ENCODE measurements at regions not wholly inside any gene's neighbourhood (a gene's known extent, or its start where the extent isn't known, plus 50 kb on each side); places are given as distances from the start of the nearest gene placed in this dataset.
"Not testable (repeated sequence)": the region's sequence is repeated elsewhere in the genome, so short reads cannot be mapped to it uniquely, and the experiment has no call there.

DNA sequence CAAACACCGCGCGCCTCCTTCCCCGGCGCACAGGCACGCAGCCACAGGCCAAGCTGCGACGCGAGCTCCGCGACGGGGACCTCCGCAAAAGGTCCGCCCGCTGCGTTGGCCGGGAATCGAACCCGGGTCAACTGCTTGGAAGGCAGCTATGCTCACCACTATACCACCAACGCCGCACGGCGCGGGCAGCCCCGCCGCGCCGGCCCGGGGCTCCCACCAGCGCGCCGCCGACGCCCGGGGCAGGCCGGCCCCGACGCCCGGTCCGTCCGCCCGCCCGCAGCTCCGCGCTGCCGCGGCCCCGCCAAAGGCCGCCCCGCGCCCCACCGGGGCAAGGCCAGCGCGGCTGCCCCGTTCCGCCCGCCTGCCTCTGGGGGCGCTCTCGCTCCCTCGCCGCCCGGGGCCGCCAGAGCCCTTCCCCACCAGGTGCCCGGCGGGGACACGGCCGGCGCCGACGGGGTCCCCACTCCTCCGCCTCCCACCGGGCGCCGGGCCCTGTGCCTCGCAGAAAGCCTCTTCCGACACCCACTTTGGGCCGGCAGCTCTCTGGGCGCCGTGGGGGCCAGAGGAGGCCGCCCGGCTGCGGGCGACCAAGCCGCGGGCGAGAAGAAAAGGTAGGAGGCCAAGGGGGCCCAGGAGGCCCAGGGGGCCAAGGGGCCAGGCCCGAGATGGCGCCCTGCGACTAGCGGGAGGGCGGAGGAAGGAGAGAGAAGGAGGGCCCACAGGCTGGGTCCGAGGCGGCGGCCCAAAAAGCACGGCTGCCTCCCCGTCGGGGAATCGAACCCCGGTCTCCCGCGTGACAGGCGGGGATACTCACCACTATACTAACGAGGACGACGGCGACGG lies 50.2 kb upstream of the FCGR2A start:
- H3K27ac ChIP-seq; H3K27me3 ChIP-seq (replicated peaks; ENCODE audit: insufficient read depth); H3K4me3 ChIP-seq; H3K36me3 ChIP-seq; intact Hi-C loops (cut with DNase I); H3K4me1 ChIP-seq (replicated peaks); H3K9me3 ChIP-seq; DNase-seq (ENCODE audit: low spot score): not testable (repeated sequence)
- no CpG with 5 or more reads among the region's 107 CpGs for WGBS

DNA sequence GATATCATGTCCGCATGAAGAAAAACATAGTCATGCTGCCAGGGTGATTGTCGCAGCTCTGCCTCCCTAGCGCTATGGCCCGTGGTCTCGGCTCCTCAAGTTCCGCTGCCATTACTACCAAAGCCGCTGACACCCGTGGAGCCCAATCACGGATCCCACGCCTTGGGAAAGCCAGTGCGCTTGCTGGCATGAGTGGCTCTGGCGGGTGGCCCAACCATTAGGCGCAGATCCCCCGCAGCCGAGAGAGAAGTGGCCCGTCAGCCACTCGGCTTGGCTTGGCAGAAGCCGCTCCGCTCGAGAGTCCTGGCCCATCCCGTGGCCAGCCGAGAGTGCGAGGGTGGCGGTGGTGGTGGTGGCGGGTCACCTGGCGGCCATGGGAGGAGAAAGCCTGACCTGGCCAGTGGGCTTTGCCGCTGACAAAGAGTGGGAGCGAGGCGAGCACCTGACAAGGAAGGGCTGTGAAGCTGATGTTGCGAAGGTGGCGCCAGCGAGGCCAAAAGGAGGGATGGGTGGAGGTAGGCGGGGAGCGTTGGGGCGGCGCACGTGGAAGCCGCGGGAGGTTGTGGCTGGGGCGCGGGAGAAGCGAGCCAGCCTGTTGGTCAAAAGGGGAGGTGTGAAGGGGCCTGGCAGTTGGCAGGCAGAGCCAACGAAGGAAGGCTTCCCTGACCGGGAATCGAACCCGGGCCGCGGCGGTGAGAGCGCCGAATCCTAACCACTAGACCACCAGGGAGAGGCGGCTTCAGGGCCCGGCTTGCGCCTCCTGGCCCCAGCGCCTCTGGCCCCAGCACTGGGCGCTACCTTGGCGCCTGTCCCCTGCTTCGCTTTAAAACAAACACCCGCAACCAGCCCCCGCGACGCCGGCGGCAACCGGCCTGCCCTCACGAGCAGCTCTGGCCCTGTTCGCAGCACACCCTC lies 51.0 kb upstream of the FCGR2A start:
- H3K27ac ChIP-seq; intact Hi-C loops (cut with DNase I); H3K4me3 ChIP-seq; H3K36me3 ChIP-seq; H3K4me1 ChIP-seq (replicated peaks); H3K27me3 ChIP-seq (replicated peaks; ENCODE audit: insufficient read depth); H3K9me3 ChIP-seq: not testable (repeated sequence)
- WGBS = 30% methylated on average over 15 of the region's 67 CpGs
- peak; percentile 10 for DNase-seq (ENCODE audit: low spot score)

GRCh38 chr1:161451698-161452348 lies 53.4 kb upstream of the FCGR2A start:
- H3K4me1 ChIP-seq (replicated peaks); intact Hi-C loops (cut with DNase I); H3K4me3 ChIP-seq; DNase-seq (ENCODE audit: low spot score); H3K27me3 ChIP-seq (replicated peaks; ENCODE audit: insufficient read depth); H3K36me3 ChIP-seq; H3K9me3 ChIP-seq; H3K27ac ChIP-seq: not testable (repeated sequence)
- WGBS = no CpG with 5 or more reads among the region's 29 CpGs

DNA sequence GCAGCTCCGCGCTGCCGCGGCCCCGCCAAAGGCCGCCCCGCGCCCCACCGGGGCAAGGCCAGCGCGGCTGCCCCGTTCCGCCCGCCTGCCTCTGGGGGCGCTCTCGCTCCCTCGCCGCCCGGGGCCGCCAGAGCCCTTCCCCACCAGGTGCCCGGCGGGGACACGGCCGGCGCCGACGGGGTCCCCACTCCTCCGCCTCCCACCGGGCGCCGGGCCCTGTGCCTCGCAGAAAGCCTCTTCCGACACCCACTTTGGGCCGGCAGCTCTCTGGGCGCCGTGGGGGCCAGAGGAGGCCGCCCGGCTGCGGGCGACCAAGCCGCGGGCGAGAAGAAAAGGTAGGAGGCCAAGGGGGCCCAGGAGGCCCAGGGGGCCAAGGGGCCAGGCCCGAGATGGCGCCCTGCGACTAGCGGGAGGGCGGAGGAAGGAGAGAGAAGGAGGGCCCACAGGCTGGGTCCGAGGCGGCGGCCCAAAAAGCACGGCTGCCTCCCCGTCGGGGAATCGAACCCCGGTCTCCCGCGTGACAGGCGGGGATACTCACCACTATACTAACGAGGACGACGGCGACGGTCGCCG lies 57.4 kb upstream of the FCGR2A start:
- WGBS = no CpG with 5 or more reads among the region's 66 CpGs
- intact Hi-C loops (cut with DNase I) = not testable (repeated sequence)

DNA sequence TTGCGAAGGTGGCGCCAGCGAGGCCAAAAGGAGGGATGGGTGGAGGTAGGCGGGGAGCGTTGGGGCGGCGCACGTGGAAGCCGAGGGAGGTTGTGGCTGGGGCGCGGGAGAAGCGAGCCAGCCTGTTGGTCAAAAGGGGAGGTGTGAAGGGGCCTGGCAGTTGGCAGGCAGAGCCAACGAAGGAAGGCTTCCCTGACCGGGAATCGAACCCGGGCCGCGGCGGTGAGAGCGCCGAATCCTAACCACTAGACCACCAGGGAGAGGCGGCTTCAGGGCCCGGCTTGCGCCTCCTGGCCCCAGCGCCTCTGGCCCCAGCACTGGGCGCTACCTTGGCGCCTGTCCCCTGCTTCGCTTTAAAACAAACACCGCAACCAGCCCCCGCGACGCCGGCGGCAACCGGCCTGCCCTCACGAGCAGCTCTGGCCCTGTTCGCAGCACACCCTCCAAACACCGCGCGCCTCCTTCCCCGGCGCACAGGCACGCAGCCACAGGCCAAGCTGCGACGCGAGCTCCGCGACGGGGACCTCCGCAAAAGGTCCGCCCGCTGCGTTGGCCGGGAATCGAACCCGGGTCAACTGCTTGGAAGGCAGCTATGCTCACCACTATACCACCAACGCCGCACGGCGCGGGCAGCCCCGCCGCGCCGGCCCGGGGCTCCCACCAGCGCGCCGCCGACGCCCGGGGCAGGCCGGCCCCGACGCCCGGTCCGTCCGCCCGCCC lies 58.1 kb upstream of the FCGR2A start:
- H3K4me1 ChIP-seq (replicated peaks); H3K27me3 ChIP-seq (replicated peaks; ENCODE audit: insufficient read depth); H3K27ac ChIP-seq; H3K4me3 ChIP-seq; H3K36me3 ChIP-seq; DNase-seq (ENCODE audit: low spot score); H3K9me3 ChIP-seq; intact Hi-C loops (cut with DNase I): not testable (repeated sequence)
- no CpG with 5 or more reads among the region's 79 CpGs for WGBS

More for the DNA sequence above, 57.4 kb upstream of the FCGR2A start:
- not testable (repeated sequence) for H3K4me1 ChIP-seq (replicated peaks); DNase-seq (ENCODE audit: low spot score); H3K9me3 ChIP-seq; H3K27ac ChIP-seq; H3K4me3 ChIP-seq; H3K36me3 ChIP-seq; H3K27me3 ChIP-seq (replicated peaks; ENCODE audit: insufficient read depth)

DNA sequence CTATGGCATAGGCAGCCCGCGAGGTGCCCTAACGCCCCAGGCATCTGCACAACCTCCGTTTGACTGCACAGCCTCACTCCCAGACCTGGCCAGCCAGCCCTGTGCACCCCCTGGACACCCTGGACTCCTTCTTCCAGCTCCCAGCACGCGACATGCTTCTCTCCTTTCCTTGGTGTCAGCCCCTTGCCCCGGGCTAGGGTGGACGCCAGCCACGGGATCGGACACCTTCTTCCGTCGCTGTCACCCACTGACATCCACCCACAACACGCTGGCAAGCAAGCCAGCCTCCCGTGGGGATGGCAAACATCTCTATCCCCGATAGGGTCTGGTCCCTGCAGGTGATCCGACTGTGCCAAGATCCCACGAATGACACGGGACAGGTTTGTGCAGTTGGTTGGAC lies 60.5 kb upstream of the FCGR2A start:
- intact Hi-C loops (cut with DNase I); H3K27ac ChIP-seq; H3K4me3 ChIP-seq; H3K4me1 ChIP-seq (replicated peaks); H3K27me3 ChIP-seq (replicated peaks; ENCODE audit: insufficient read depth); H3K36me3 ChIP-seq; H3K9me3 ChIP-seq: not testable (repeated sequence)
- peak; percentile 33 for DNase-seq (ENCODE audit: low spot score)
- WGBS = 69% methylated on average over 14 of the region's 18 CpGs

- H3K9me3 ChIP-seq; H3K4me3 ChIP-seq; H3K36me3 ChIP-seq; H3K4me1 ChIP-seq (replicated peaks); DNase-seq (ENCODE audit: low spot score); H3K27ac ChIP-seq; intact Hi-C loops (cut with DNase I): not testable (repeated sequence)
- peaks cover 12% of the 10 kb centered on the region for H3K27me3 ChIP-seq (replicated peaks; ENCODE audit: insufficient read depth)
- no CpG with 5 or more reads among the region's 14 CpGs for WGBS
Measured at GRCh38 chr1:161444255-161444654, 61.0 kb upstream of the FCGR2A start.

All from prostate gland (tissue), 2 donors.